ENCODE measurements at regions not wholly inside any gene's neighbourhood (a gene's known extent, or its start where the extent isn't known, plus 50 kb on each side); places are given as distances from the start of the nearest gene placed in this dataset.

- Histone ChIP-seq H2AFZ (ENCODE audit: low read depth, low read length, poor library complexity, severe bottlenecking) (no peak overlapping the region), H3K27me3 (ENCODE audit: insufficient read depth, low read length) (no peaks in the 10 kb centered on the region), H3K27ac (ENCODE audit: low read depth, low read length) (no peak overlapping the region), H4K20me1 (ENCODE audit: insufficient read depth) (no peaks in the 10 kb centered on the region), H3K4me3 (replicated peaks in 1 of 2; ENCODE audit: low read depth in 1 of 2, low read length in 2 of 2) (no peak overlapping the region), H3K36me3 (ENCODE audit: control insufficient read depth in 1 of 2, insufficient read depth in 2 of 2, low read length in 2 of 2) (no peaks in the 10 kb centered on the region), H3K9me2 (ENCODE audit: insufficient read depth) (no peaks in the 10 kb centered on the region), H3K9ac (ENCODE audit: low read length) (no peak overlapping the region), H3K79me2 (ENCODE audit: insufficient read depth, low read length) (no peaks in the 10 kb centered on the region), H3K4me2 (ENCODE audit: low read length) (no peak overlapping the region), H3K4me1 (ENCODE audit: control insufficient read depth in 1 of 2, insufficient read depth in 2 of 2, low read length in 2 of 2) (no peaks in the 10 kb centered on the region), H3K9me3 (ENCODE audit: control insufficient read depth in 1 of 2, insufficient read depth in 1 of 2, low read depth in 1 of 2, low read length in 2 of 2) (no peaks in the 10 kb centered on the region)
- BruUV-seq (replicated peaks) = no TSS peak
- RAD21 ChIA-PET (ENCODE audit: low non-redundant PET in 1 of 2, low total read pairs in 2 of 2, uncharacterized antibody in 2 of 2, unreplicated experiment in 2 of 2) = no interaction called here
- CTCF ChIA-PET = no interaction called here
- ATAC-seq = no peak
- POLR2A ChIA-PET = no interaction called here
- intact Hi-C loops (cut with micrococcal nuclease) = no loop called here
- TF ChIP-seq YY1 (IDR thresholded peaks at IDR 0.05; ENCODE audit: extremely low read depth, insufficient replicate concordance, low read depth, low read length) (no peak), MAX (IDR thresholded peaks at IDR 0.05) (no peak), POLR2AphosphoS5 (IDR thresholded peaks at IDR 0.05; ENCODE audit: low read depth, low read length) (no peak), TCF7L2 (IDR thresholded peaks at IDR 0.05; ENCODE audit: borderline replicate concordance, extremely low read depth, insufficient read depth, insufficient read length) (no peak), SRF (IDR thresholded peaks at IDR 0.05; ENCODE audit: low read depth) (no peak), FOSL1 (IDR thresholded peaks at IDR 0.05; ENCODE audit: low read depth) (no peak), JUND (IDR thresholded peaks at IDR 0.05) (no peak), EGR1 (IDR thresholded peaks at IDR 0.05; ENCODE audit: low read depth) (no peak), CEBPB (IDR thresholded peaks at IDR 0.05; ENCODE audit: low read depth) (no peak), RAD21 (IDR thresholded peaks at IDR 0.05; ENCODE audit: low read depth) (no peak), CBX3 (IDR thresholded peaks at IDR 0.05; ENCODE audit: low read depth) (no peak), EZH2phosphoT487 (IDR thresholded peaks at IDR 0.05; ENCODE audit: borderline replicate concordance) (no peak), SIN3A (IDR thresholded peaks at IDR 0.05; ENCODE audit: low read depth) (no peak), ZFX (IDR thresholded peaks at IDR 0.05) (no peak)
- TF ChIP-seq, protein P1, sequence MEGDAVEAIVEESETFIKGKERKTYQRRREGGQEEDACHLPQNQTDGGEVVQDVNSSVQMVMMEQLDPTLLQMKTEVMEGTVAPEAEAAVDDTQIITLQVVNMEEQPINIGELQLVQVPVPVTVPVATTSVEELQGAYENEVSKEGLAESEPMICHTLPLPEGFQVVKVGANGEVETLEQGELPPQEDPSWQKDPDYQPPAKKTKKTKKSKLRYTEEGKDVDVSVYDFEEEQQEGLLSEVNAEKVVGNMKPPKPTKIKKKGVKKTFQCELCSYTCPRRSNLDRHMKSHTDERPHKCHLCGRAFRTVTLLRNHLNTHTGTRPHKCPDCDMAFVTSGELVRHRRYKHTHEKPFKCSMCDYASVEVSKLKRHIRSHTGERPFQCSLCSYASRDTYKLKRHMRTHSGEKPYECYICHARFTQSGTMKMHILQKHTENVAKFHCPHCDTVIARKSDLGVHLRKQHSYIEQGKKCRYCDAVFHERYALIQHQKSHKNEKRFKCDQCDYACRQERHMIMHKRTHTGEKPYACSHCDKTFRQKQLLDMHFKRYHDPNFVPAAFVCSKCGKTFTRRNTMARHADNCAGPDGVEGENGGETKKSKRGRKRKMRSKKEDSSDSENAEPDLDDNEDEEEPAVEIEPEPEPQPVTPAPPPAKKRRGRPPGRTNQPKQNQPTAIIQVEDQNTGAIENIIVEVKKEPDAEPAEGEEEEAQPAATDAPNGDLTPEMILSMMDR (IDR thresholded peaks at IDR 0.05 in 2 of 3, conservative IDR thresholded peaks at IDR 0.05 in 1 of 3; ENCODE audit: borderline replicate concordance in 1 of 3, insufficient read depth in 1 of 3, low read depth in 2 of 3, low read length in 2 of 3) = no peak
- no peak for DNase-seq (ENCODE audit: low read depth, low spot score)
These were observed 671.1 kb upstream of the GRM3 start for GRCh38 chr7:85972504-85973141.
